ENCODE measurements at regions not wholly inside any gene's neighbourhood (a gene's known extent, or its start where the extent isn't known, plus 50 kb on each side); places are given as distances from the start of the nearest gene placed in this dataset.

DNA sequence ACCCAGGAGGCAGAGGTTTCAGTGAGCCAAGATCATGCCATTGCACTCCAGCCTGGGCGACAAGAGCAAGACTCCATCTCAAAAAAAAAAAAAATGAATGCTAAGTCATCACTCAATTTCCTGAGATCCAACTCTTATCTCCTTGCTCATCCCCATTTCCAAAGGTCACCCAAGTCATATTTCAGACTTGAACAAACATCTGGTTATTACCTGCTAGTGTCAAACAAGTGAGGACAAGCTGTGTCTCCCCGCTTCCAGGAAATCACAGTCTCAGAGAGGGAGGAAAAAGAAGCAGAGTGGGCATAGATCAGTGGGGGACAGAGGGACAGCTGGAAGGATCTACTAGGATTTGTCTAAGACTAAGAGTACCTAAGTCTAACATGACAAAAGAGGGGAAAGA is 147.5 kb upstream of the FUNDC1 start:
- no peak for TF ChIP-seq ZNF518A (tag by site-specific recombination; conservative IDR thresholded peaks at IDR 0.05; ENCODE audit: low read depth)
- TF ChIP-seq ZNF791 (tag by site-specific recombination; IDR thresholded peaks at IDR 0.05), result no peak
- TF ChIP-seq, protein P1, sequence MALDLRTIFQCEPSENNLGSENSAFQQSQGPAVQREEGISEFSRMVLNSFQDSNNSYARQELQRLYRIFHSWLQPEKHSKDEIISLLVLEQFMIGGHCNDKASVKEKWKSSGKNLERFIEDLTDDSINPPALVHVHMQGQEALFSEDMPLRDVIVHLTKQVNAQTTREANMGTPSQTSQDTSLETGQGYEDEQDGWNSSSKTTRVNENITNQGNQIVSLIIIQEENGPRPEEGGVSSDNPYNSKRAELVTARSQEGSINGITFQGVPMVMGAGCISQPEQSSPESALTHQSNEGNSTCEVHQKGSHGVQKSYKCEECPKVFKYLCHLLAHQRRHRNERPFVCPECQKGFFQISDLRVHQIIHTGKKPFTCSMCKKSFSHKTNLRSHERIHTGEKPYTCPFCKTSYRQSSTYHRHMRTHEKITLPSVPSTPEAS (tag by site-specific recombination; IDR thresholded peaks at IDR 0.05), result no peak
- no peak for TF ChIP-seq ZBTB8A (tag by site-specific recombination; IDR thresholded peaks at IDR 0.05)
- TF ChIP-seq KLF16 (tag by site-specific recombination; IDR thresholded peaks at IDR 0.05), result no peak
- no peak for TF ChIP-seq ZNF2 (tag by site-specific recombination; IDR thresholded peaks at IDR 0.05)
- TF ChIP-seq ZNF16 (tag by site-specific recombination; IDR thresholded peaks at IDR 0.05; ENCODE audit: low read depth), result no peak
- TF ChIP-seq, protein P2, sequence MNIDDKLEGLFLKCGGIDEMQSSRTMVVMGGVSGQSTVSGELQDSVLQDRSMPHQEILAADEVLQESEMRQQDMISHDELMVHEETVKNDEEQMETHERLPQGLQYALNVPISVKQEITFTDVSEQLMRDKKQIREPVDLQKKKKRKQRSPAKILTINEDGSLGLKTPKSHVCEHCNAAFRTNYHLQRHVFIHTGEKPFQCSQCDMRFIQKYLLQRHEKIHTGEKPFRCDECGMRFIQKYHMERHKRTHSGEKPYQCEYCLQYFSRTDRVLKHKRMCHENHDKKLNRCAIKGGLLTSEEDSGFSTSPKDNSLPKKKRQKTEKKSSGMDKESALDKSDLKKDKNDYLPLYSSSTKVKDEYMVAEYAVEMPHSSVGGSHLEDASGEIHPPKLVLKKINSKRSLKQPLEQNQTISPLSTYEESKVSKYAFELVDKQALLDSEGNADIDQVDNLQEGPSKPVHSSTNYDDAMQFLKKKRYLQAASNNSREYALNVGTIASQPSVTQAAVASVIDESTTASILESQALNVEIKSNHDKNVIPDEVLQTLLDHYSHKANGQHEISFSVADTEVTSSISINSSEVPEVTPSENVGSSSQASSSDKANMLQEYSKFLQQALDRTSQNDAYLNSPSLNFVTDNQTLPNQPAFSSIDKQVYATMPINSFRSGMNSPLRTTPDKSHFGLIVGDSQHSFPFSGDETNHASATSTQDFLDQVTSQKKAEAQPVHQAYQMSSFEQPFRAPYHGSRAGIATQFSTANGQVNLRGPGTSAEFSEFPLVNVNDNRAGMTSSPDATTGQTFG (tag by site-specific recombination; IDR thresholded peaks at IDR 0.05; ENCODE audit: borderline replicate concordance), result no peak
- no peak for TF ChIP-seq ZEB2 (tag by site-specific recombination; IDR thresholded peaks at IDR 0.05)
- no peak for TF ChIP-seq ZNF596 (tag by site-specific recombination; IDR thresholded peaks at IDR 0.05)
- TF ChIP-seq ZNF223 (tag by site-specific recombination; IDR thresholded peaks at IDR 0.05), result no peak
- no peak for TF ChIP-seq SP2 (tag by site-specific recombination; IDR thresholded peaks at IDR 0.05)
- no peak for TF ChIP-seq TRIM28 (IDR thresholded peaks at IDR 0.05; ENCODE audit: borderline replicate concordance, low read length)
- CTCF ChIA-PET, result no interaction called here
- no peaks in the 10 kb centered on the region for H3K36me3 ChIP-seq (ENCODE audit: control insufficient read depth in 2 of 2, insufficient read depth in 1 of 2, low read length in 2 of 2)
- POLR2A ChIA-PET, result no interaction called here
- no peaks in the 10 kb centered on the region for H3K9me3 ChIP-seq (ENCODE audit: control insufficient read depth, insufficient read depth, low read depth, low read length)
- H3K4me1 ChIP-seq (ENCODE audit: control insufficient read depth, insufficient read depth, low read length), result peaks cover 8% of the 10 kb centered on the region
- H3K27ac ChIP-seq (ENCODE audit: extremely low read depth, low read depth, low read length), result no peak overlapping the region
- no peak overlapping the region for H3K4me3 ChIP-seq (ENCODE audit: low read depth, low read length)

GRCh38 chrX:44675362-44676024 is 132.8 kb upstream of the FUNDC1 start:
- H3K4me1 ChIP-seq (ENCODE audit: control insufficient read depth, insufficient read depth, low read length), result peaks cover 11% of the 10 kb centered on the region
- POLR2A ChIA-PET, result interaction anchor here (0.7 to 1.9 kb wide), 3 partner anchors 9 to 384 kb away, joined by 3 to 12 read pairs (median 3); partner anchors contain the start of gene KDM6A
- H3K27ac ChIP-seq (ENCODE audit: extremely low read depth, low read depth, low read length), result peak overlapping the region; percentile 54
- no peaks in the 10 kb centered on the region for H3K36me3 ChIP-seq (ENCODE audit: control insufficient read depth in 2 of 2, insufficient read depth in 1 of 2, low read length in 2 of 2)
- H3K9me3 ChIP-seq (ENCODE audit: control insufficient read depth, insufficient read depth, low read depth, low read length), result no peaks in the 10 kb centered on the region
- CTCF ChIA-PET, result interaction anchor here (0.6 to 0.7 kb wide), 3 partner anchors 9 to 124 kb away, joined by 3 to 4 read pairs (median 3); no protein-coding TSS in a partner anchor
- H3K4me3 ChIP-seq (ENCODE audit: low read depth, low read length), result no peak overlapping the region
- no peak for TF ChIP-seq ZNF768 (tag by site-specific recombination; IDR thresholded peaks at IDR 0.05)
- TF ChIP-seq ZNF211 (tag by site-specific recombination; IDR thresholded peaks at IDR 0.05; ENCODE audit: low read depth), result no peak
- TF ChIP-seq KLF9 (tag by site-specific recombination; IDR thresholded peaks at IDR 0.05; ENCODE audit: low read depth), result no peak
- peak; percentile 96 for TF ChIP-seq ZFHX2 (tag by site-specific recombination; conservative IDR thresholded peaks at IDR 0.05)
- peak; percentile 97 for TF ChIP-seq PRDM1 (tag by site-specific recombination; IDR thresholded peaks at IDR 0.05)
- TF ChIP-seq ZBTB10 (tag by site-specific recombination; IDR thresholded peaks at IDR 0.05), result no peak
- TF ChIP-seq ZBTB44 (tag by site-specific recombination; IDR thresholded peaks at IDR 0.05), result peak; percentile 89
- TF ChIP-seq ZNF335 (tag by site-specific recombination; conservative IDR thresholded peaks at IDR 0.05), result no peak
- no peak for TF ChIP-seq ZNF416 (tag by site-specific recombination; IDR thresholded peaks at IDR 0.05)
- TF ChIP-seq ZNF121 (tag by site-specific recombination; IDR thresholded peaks at IDR 0.05), result no peak
